ENCODE measurements at regions not wholly inside any gene's neighbourhood (a gene's known extent, or its start where the extent isn't known, plus 50 kb on each side); places are given as distances from the start of the nearest gene placed in this dataset.

DNA sequence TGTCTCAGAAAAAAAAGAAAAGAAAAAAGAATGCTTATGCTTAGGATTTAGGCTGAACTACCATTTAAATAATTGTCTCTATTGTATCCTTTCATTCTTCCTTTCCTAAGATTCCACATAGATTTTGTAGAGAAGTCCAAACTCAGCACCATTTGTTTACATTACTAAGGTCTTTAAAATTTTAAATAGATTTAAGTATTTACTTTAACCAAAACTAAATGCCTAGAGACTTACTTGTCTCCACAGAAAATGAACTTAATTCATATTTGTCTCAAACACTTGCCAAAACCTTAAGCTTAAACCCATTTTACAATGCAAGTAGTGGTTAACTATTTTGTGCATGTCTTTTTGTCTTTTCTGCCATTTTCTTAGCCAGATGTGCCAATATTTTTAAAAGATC, 54.1 kb upstream of the ABI1 start:
- intact Hi-C loops (cut with DNase I): no loop called here
- Histone ChIP-seq H3K4me3 (no peak overlapping the region), H3K9me3 (no peaks in the 10 kb centered on the region), H3K4me1 (no peaks in the 10 kb centered on the region), H3K27ac (no peak overlapping the region), H3K27me3 (no peaks in the 10 kb centered on the region), H3K36me3 (no peaks in the 10 kb centered on the region)
- TF ChIP-seq, protein P1, sequence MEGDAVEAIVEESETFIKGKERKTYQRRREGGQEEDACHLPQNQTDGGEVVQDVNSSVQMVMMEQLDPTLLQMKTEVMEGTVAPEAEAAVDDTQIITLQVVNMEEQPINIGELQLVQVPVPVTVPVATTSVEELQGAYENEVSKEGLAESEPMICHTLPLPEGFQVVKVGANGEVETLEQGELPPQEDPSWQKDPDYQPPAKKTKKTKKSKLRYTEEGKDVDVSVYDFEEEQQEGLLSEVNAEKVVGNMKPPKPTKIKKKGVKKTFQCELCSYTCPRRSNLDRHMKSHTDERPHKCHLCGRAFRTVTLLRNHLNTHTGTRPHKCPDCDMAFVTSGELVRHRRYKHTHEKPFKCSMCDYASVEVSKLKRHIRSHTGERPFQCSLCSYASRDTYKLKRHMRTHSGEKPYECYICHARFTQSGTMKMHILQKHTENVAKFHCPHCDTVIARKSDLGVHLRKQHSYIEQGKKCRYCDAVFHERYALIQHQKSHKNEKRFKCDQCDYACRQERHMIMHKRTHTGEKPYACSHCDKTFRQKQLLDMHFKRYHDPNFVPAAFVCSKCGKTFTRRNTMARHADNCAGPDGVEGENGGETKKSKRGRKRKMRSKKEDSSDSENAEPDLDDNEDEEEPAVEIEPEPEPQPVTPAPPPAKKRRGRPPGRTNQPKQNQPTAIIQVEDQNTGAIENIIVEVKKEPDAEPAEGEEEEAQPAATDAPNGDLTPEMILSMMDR (IDR thresholded peaks at IDR 0.05): no peak
- no peak for ATAC-seq
- no peak for DNase-seq

DNA sequence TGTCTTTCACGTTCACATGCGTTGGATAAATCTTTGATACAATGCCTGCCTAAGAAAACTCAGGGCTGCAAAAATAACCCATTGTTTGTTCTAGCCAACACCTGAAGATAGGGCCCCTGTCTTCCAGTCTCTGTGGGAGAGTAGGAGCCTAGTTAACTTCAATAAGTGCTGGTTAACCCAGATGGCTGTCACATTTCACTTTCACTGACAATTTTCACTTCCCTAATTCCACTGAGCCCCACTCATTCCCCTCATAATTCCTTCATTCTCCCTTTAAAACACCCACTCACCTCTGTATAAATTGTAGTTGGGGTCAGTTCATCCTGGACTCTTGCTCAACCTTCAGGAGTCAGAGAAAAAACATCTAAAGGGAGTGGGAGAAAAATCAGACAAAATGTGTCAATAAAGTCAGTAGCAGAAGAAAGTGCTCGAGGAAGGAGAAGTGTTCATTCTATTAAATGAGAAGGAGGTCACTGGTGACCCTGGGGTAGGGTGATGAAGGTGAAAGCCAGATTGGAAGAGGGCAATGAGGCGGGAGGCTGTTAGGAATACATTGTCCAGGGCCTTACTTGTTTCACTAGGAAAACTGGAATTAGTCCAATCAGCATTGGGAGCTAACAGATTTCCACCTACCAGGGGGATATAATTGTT, 51.2 kb upstream of the ABI1 start:
- H3K4me3 ChIP-seq: no peak overlapping the region
- H3K9me3 ChIP-seq: no peaks in the 10 kb centered on the region
- 74 to 82% methylated on average over 4 of the region's 4 CpGs for WGBS, 2 donors

More for the DNA sequence above, 51.2 kb upstream of the ABI1 start:
- Histone ChIP-seq H3K4me1 (no peaks in the 10 kb centered on the region), H3K36me3 (no peaks in the 10 kb centered on the region), H3K27me3 (no peaks in the 10 kb centered on the region), H3K27ac (no peak overlapping the region)
- ATAC-seq (no peak), DNase-seq (no peak)
- intact Hi-C loops (cut with DNase I): no loop called here
- TF ChIP-seq, protein P1 (IDR thresholded peaks at IDR 0.05): no peak

All from heart right ventricle (tissue), 16 donors.